HG02678 (cell line): ENCODE measurements at regions not wholly inside any gene's neighbourhood (a gene's known extent, or its start where the extent isn't known, plus 50 kb on each side); places are given as distances from the start of the nearest gene placed in this dataset.

ENCODE experiments used
- ATAC-seq: cut with Tn5 transposase; IDR thresholded peaks from one replicate; pipeline ENCODE4 v1.9.1; 2021; ENCODE audit warnings: mild to moderate bottlenecking, moderate library complexity; ENCODE audit not compliant: unreplicated experiment

DNA sequence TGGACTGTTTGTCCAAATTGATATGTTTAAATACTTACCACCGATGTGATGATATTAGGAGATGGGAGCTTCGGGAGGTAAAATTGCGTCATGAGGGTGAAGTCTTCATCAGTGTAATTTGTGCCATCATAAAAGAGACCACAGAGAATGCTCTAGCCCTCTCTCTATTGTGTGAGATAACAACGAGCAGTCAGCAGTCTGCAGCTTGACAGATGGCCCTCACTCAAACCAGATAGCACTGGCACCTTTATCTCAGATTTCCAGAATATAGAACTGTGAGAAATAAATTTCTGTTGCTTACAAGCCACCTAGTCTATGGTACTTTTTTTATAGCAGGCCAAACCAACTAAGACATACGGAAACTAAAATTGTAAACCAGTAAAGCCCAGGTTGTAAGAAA is 1718.9 kb upstream of the MIR17HG start:
- no peak for ATAC-seq

DNA sequence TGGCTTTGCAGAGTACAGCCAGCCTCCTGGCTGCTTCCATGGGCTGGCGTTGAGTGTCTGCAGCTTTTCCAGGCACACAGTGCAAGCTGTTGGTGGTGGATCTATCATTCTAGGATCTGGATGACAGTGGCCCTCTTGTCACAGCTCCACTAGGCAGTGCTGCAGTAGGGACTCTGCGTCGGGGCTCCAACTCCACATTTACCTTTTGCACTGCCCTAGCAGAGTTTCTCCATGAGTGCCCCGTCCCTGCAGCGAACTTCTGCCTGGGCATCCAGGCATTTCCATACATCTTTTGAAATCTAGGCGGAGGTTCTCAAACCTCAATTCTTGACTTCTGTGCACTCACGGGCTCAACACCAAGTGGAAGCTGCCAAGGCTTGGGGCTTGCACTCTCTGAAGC is 1697.3 kb upstream of the MIR17HG start:
- ATAC-seq = no peak

DNA sequence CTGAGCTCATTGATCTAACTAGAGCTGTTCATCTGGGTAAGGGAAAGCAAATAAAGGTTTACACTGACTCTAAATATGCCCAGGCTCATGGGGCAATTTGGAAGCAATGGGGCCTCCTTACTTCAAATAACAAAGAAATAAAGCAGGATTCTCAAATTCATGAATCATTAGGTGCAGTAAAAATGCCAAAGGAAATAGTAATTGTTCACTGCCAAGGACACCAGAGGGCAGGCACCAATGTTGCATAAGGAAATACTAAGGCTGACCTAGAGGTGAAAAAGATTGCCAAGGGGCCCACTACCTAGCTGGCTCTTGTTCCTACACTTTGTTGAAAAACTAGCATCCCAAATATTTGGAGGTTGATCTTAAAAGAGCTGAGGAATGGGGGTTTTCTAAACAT is 1686.7 kb upstream of the MIR17HG start:
- ATAC-seq = no peak

DNA sequence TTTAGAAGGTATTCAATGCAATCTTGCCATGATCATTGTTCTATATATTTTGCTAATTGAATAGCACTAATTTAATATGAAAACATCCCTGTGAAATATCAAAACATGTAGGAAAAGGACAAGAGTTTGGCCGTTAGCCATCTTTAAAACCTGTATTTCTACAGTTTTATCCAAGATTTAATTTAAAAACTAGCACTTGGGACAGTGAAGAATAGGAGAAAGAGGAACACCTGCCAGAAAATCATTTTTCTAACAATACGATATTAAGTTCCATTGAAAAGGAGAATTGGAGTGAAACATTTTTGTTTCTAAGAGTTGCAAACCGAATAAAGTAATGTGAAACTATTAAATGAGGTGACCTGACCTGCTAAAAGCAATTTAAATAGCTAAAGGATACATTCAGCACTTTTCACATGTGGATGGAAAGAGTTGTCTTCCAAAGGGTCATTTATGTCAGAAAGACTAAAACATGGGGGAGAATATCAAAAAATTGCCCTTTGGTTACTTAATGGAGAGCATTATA is 1673.6 kb upstream of the MIR17HG start:
- ATAC-seq = no peak

DNA sequence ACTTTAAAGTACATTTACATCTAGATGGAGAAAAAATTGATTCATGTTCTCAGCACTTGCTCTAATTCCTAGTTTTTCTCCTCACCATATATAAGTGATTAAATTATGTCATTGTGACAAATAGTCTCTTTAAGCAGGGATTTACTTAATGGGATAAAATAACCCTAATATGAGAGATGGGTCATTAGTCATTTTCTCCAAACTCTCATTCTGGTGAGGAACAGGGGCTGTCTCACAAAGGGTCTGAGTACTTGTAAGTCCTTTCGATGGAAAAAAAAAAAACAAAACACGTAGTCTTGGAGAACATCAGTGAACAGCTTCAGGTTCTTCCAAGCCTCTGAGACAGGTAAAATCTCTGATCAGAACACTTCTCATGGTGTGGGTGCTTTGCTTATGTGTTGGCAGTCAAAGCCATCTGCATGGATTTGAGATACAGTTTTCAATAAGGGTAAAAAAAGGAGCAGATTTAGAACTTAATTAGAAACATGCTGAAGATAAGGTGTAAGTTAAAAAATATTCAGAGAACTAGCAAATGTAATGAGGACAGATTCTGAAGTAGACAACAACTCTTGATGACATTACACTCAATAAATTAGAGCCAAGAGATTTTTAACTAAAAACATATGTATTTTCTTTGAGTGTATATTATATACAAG is 1668.9 kb upstream of the MIR17HG start:
- no peak for ATAC-seq

DNA sequence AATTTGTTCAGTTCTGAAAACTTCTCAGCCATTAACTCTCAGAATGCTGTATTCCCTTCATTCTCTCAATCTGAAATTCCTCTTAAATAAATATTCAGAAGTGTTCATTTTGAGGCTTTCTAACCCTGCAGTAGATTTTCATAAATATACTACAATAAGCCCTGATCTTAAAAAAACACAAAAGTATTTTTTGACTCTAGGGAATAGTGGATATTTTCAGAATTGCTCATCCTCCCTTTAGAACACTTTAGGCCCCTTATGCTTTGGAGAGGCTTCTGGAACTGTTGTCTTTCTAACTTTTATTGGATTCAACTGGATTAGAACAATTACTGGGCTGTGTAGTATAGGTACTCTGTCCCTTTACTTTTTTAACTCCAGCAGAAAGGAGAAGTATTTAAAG is 1662.6 kb upstream of the MIR17HG start:
- ATAC-seq = no peak

DNA sequence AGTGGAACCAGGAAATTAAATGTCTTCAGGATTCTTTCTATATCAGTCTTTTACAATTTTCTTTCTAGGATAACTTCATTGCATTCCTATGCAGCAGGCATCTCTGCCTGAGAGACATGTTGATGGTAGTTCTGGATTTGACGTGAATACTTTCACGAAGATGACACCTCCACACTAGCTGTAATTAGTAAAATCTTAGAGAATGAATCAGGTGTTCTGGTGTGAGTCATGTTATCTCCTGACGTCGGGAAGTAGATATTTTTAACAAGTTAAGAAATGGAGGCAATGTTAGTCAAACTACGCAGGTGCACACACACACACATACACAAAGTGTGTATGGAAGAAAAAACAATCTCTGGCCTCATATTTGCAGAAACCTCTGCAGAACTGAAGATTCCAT is 1661.3 kb upstream of the MIR17HG start:
- no peak for ATAC-seq

DNA sequence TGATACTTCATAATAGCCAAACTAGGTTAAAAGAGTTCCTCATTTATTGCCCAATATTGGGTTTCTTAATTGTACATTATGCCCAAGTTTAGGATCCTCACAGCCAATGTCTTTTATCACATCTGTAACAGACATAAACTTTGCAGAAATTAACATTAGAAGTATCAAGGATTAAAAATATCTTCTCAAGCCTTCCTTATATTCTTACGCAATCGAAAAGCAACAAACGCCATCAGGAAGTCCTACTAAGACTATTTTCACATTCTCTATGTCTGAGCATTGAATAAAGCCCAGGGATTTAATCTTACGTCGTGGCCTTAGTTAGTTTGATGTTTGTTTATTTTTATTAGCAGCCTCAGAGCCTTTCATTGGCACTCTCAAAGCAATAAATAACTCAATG is 1660.4 kb upstream of the MIR17HG start:
- no peak for ATAC-seq

DNA sequence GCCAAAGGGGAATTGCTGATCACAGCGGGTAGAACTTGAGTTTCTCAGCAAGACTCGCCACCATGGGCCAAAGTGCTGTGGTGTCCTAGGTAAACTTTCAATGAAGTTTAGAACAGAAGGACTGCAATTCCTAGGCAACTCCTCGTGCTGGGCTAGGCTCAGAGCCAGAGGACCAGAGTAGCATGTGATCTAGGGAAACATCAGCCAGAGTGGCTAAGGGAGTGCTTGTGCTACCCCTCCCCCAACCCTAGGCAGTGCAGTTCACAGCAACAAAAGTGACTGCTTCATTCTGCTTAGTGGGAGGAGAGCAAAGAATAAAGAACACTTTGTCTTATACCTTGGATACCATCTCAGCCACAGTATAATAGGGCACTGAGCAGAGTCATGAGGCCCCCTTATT is 1658.6 kb upstream of the MIR17HG start:
- ATAC-seq = no peak

DNA sequence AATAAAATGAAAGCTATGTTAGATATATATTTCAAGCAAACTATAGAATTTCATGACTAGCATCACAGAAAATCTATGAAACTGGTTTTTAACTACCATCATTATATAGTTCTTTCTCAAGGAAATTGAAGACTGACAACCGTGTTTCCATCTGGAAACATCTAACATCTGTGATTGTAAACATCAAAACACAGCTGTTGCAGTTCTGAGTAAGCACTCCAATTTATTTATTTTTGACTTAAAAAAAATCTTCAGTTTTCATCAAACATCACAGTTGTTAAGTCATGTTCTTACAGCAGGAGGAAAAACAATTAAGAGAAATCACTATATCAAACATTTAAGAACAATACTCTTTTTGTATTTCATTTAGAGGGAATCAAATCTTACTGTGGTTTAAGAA is 1653.0 kb upstream of the MIR17HG start:
- no peak for ATAC-seq

DNA sequence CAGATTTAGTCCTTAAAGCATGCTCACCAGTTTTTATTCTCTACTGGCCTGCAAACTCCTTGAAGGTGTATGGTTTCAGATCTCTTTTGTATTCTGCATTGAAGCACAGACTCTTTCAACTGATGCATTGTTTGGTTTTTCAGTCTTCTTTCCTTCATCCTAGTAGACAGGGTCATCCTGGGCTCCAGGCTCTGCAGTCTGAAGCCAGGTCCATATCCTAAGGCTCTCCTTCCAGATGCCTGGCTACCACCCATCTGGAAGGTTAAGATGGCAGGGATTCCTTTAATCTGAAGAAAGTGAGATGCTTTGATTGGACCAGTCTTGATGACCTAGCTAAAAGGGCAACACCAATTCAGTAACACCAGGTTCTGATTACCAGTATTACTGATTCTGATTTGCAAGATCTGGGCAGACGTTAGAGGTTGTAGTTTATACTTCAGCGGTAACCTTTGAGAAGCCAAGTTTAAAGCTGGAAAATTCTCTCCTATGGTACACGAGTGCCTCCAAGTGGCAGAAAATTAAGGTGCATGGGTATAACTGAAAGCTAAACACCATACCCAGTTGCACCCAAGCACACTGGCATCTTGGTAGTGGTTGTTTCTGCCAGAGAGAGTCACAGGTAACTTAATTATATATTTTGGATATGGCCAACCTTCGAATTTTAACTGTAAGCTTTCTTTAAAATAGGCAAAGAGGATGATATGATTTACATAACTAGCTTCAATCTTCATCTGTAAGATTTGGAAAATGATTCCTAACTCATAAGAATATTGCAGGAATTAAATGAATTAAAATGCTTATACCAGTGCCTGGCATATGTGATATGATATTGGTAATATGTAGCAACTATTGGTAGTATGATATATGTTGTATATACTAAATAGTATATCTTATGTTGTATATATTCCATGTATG is 1651.9 kb upstream of the MIR17HG start:
- no peak for ATAC-seq

DNA sequence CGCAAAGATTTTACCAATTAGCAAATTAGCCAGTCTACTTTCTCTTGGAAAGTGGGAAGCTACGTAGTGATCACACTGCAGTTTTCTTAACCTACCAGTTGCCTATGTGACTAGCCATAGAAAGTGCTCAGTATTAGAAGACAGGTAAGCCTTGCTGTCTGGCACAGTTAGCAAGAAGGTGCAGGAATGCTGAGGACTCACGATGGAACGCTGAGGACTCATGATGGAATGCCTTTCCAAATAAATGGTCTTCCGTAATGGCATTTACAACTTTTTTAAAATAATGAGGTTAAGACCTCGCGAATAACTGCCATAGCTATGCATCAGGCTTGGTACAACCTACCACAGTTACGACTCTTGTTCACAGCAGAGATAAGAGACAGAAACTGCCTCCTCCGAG is 1645.6 kb upstream of the MIR17HG start:
- no peak for ATAC-seq

DNA sequence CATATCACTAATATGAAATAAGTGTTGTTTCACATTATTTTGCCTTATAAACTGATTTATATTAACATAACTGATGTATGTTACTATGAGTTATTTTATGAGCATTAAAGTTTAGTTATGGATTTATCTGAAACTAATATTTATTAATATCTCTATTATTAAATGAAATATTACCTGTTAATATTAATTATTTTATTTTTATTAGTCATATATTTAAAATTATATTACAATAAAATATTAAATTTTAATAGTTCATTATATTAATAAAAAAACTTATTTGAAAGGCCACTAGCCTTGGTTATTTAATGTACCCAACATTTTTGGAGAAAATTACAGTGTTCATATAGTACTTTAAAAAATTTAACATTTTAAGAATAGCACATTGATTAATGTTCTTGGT is 1643.4 kb upstream of the MIR17HG start:
- no peak for ATAC-seq

DNA sequence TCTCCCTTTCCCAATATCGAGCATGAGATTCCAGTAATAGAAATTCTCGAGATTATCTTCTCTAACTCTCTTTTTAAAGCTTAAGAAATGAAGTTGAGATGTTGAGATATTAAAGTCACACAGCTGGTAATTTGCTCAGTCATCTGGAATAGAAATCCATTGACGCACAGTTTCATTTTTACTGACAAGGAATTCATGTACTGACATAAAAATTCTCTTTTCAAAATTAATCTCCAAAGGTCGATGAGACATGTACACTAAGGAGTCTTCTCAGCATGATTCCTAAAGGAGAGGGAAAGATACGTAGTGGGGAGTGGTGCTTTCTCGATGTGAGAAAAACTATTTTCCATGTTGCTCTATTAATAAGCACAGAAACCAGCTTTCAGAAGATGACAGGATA is 1639.5 kb upstream of the MIR17HG start:
- ATAC-seq = no peak

DNA sequence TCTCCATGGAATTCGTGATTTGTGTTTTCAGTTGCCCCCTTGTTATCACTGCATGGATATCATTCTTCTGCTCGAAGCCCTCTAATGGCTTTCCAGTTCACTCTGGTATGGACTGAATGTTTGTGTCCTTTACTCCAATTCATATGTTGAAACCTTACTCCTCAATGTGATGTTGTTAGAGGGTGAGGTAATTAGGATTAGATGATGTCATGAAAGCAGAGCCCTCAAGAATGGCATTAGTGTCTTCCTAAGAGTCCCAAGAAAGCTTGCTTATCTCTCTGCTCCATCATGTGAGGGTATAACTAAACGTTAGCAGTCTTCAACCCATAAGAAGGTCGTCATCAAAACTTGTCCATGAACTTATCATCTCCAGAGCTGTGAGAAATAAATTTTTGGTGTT is 1626.3 kb upstream of the MIR17HG start:
- ATAC-seq = no peak

DNA sequence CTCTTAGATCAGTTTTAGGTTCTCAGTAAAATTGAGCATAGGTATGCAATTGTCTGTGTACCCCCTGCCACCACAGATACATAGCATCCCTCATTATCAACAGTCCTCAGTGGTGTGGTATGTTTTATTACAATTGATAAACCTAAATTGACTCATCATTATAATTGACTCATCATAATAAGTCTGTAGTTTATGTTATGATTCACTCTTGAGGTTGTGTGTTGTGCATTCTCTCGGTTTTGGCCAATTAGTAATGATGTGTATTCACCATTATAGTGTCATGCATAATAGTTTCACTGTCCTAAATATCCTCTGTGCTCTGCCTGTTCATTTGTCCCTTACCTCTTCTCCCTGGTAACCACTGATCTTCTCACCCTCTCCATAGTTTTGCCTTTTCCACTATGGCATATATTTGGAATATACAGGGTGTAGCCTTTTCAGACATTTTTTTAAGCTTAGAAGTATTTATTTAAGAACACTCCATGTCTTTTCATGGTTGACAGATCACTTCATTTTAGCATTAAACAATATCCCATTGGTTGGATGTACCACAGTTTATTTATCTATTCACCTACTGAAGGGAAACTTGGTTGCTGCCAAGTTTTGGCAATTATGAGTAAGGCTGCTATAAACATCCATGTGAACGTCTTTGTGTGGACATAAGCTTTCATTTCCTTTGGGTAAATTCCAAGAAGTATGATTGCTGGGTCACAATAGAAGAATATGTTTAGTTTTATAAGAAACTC is 1620.6 kb upstream of the MIR17HG start:
- ATAC-seq = no peak

DNA sequence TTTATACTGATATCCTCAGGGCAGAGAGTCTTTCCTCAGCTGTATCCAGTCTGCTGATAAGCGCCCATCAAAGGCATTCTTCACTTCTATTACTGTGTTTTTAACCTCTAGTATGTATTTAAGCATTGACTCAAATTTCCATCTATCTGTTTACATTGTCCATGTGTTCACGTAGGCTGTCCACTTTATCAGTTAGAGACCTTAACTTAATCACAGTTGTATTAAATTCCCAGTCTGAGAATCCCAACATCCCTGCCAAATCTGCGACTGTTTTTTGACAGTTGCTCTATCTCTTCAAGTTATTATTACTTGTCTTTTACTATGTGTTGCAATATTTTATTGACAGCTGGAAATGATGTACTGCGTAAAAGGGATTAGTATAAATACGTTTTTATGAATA is 1613.7 kb upstream of the MIR17HG start:
- ATAC-seq = no peak

DNA sequence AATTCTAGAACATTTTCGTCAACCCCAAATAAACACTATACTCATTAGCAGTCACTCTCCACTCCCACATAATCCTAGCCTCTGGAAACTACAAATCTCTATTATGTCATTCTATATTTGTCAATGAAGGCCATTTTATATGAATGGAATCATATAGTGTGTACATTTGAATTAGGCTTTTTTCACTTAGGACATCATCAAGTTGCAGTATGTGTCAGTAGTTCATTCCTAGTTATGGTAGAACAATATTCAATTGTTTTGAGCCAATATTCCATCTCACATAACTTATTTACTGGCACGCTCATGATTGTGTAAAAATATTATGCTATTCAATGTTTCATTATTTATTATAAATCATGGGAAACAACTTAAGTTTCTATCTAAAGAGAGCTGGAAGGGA is 1610.4 kb upstream of the MIR17HG start:
- no peak for ATAC-seq

DNA sequence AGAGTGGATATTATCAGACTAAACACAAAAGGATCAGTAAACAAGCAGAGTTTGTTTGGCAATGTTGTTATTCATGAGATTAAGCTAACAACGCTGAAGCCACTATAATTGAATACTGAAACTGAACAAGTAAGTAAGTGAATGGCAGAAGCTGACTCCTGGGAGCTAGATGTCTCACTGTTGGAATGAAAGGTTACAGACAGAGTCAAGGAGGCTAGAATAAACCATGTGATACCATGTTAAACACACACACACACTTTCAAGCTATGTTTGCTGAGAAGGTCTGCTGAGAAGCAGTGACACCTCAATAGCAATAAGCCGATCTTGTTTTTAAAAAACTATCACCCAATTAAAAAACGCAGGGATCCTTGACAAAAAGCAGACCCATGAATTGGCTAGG is 1609.4 kb upstream of the MIR17HG start:
- ATAC-seq = no peak

DNA sequence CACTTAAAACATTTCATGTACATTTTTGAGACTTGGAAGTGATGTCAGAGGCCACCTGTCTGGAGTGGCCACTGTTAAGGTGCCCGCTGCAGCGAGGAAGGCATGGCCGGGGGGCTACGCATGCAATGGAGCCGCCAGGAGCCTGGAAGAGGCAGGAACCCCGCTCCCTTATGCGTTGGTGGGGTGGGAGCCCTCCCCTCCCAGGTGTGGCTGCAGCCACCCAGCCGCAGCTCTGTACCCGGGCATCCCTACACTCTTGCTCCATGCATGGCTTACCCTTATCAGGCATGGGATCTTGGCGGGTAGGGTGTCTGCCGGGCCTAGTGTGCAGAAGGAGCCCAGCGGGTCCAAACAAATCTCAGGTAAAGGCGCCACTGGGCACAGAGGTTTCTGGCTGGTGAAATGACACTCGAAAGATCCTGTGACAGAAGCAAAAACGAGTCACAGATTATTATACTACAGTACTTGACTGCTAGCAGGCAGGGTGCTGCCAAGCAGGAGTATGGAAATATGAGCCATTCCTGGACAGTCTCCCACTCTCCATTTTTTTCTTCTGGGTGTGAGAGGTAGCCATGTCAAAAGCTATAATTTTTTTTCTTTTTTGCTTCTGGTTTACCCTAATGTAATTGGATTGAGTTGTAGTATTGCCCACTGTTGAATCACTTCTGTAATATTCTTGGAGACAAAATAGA is 1606.3 kb upstream of the MIR17HG start:
- ATAC-seq = no peak

DNA sequence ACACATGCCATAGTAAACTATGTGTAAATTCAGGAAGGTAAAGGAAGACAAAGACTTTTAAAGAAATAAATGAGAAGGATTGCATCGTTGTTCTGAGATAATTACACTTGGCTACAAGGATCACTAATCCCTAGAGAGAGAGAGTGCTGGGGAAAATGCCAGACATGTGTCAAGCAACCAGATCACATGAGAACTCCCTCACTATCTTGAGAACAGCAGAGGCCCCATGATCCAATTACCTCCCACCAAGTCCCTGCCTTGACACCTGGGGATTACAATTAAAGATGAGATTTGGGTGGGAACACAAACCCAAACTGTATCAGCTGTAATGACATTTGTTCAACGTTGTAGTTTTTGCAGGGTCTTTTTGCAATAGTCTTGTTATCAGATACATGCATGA is 1600.9 kb upstream of the MIR17HG start:
- ATAC-seq = no peak
